Neural cell (in vitro differentiated cells): ENCODE measurements at regions not wholly inside any gene's neighbourhood (a gene's known extent, or its start where the extent isn't known, plus 50 kb on each side); places are given as distances from the start of the nearest gene placed in this dataset.

Experiments
- H2AFZ ChIP-seq: fragments of 200-600, 300-800 bp; sonication (generic), shearing (Covaris generic); 2 replicates; pipeline ENCODE4 v1.6.0; 2014; ENCODE audit warnings: low read depth, mild to moderate bottlenecking, antibody characterized with exemption, low read length, moderate library complexity
- H3F3A ChIP-seq: fragments of 200-600 bp; shearing (Covaris generic); 2 replicates; pipeline ENCODE4 v1.6.1; 2016; ENCODE audit warnings: mild to moderate bottlenecking, moderate library complexity, mixed read lengths, antibody characterized with exemption, low read length; ENCODE audit not compliant: insufficient read depth, poor library complexity, severe bottlenecking
- H3K27ac ChIP-seq: fragments of 200-600, 300-800 bp; sonication (generic), shearing (Covaris generic); 2 replicates; pipeline ENCODE4 v1.5.1; 2014; ENCODE audit warnings: mild to moderate bottlenecking, low read length, moderate library complexity
- H3K27me3 ChIP-seq: fragments of 300-800, 200-600 bp; sonication (generic), shearing (Covaris generic); 2 replicates; pipeline ENCODE4 v1.6.0; 2014; ENCODE audit warnings: mild to moderate bottlenecking, low read depth, low read length, moderate library complexity; ENCODE audit not compliant: insufficient read depth
- H3K36me3 ChIP-seq: fragments of 300-800, 200-600 bp; sonication (generic), shearing (Covaris generic); 2 replicates; pipeline ENCODE4 v1.5.1; 2014; ENCODE audit warnings: mild to moderate bottlenecking, antibody characterized with exemption, low read length, moderate library complexity; ENCODE audit not compliant: insufficient read depth
- H3K4me2 ChIP-seq: fragments of 300-800, 200-600 bp; sonication (generic), shearing (Covaris generic); 2 replicates; pipeline ENCODE4 v1.6.0; 2014; ENCODE audit warnings: mild to moderate bottlenecking, low read length
- H3K4me3 ChIP-seq: fragments of 300-800, 200-600 bp; sonication (generic), shearing (Covaris generic); 2 replicates; pipeline ENCODE4 v1.5.1; 2014; ENCODE audit warnings: mild to moderate bottlenecking, low read length, moderate library complexity
- H3K79me2 ChIP-seq: fragments of 200-600 bp; shearing (Covaris generic); replicated peaks from 2 replicates; pipeline ENCODE4 v1.6.0; 2014; ENCODE audit warnings: mild to moderate bottlenecking, low read length, moderate library complexity; ENCODE audit not compliant: insufficient read depth
- H3K9ac ChIP-seq: fragments of 300-800, 200-600 bp; sonication (generic), shearing (Covaris generic); 2 replicates; pipeline ENCODE4 v1.6.1; 2016; ENCODE audit warnings: mild to moderate bottlenecking, low read length, mixed read lengths
- H3K9me2 ChIP-seq: fragments of 200-600 bp; shearing (Covaris generic); 2 replicates; pipeline ENCODE4 v1.6.1; 2016; ENCODE audit warnings: mild to moderate bottlenecking, low read length, mixed read lengths; ENCODE audit not compliant: insufficient read depth
- H3K9me3 ChIP-seq: fragments of 200-600, 300-800 bp; sonication (generic), shearing (Covaris generic); 2 replicates; pipeline ENCODE4 v1.6.1; 2016; ENCODE audit warnings: mild to moderate bottlenecking, mixed run types, low read length, moderate library complexity, mixed read lengths
- H4K20me1 ChIP-seq: fragments of 200-600 bp; shearing (Covaris generic); 2 replicates; pipeline ENCODE4 v1.6.1; 2016; ENCODE audit warnings: mild to moderate bottlenecking, mixed run types; ENCODE audit not compliant: insufficient read depth
- EP300 ChIP-seq: fragments of 450-650 bp; conservative IDR thresholded peaks from 2 replicates; pipeline ENCODE4 v1.6.1; 2014; ENCODE audit warnings: antibody characterized with exemption, mild to moderate bottlenecking, moderate library complexity; ENCODE audit not compliant: poor library complexity, severe bottlenecking
- EZH2 ChIP-seq: fragments of 200-600, 300-800 bp; shearing (Covaris generic), sonication (generic); IDR thresholded peaks from 2 replicates; pipeline ENCODE4 v1.6.1; 2014; ENCODE audit warnings: antibody characterized with exemption, low read length, borderline replicate concordance, mild to moderate bottlenecking; ENCODE audit not compliant: insufficient read depth, poor library complexity, severe bottlenecking
- MXI1 ChIP-seq: fragments of 450-650 bp; conservative IDR thresholded peaks from 2 replicates; pipeline ENCODE4 v1.6.1; 2014; ENCODE audit warnings: antibody characterized with exemption, mild to moderate bottlenecking; ENCODE audit not compliant: poor library complexity, severe bottlenecking
- POLR2AphosphoS5 ChIP-seq: IDR thresholded peaks from 2 replicates; pipeline ENCODE4 v1.6.1; 2012
- RAD21 ChIP-seq: fragments of 450-650 bp; conservative IDR thresholded peaks from 2 replicates; pipeline ENCODE4 v1.6.1; 2014; ENCODE audit warnings: antibody characterized with exemption, mild to moderate bottlenecking, moderate library complexity
- SMC3 ChIP-seq: fragments of 450-650 bp; conservative IDR thresholded peaks from 2 replicates; pipeline ENCODE4 v1.6.1; 2014; ENCODE audit warnings: antibody characterized with exemption, mild to moderate bottlenecking, moderate library complexity; ENCODE audit not compliant: poor library complexity
- TAF1 ChIP-seq: IDR thresholded peaks from 2 replicates; pipeline ENCODE4 v1.6.1; 2012; ENCODE audit warnings: low read depth
- TF ChIP-seq, protein P1 (sequence below): IDR thresholded peaks from 2 replicates; pipeline ENCODE4 v1.6.1; 2012; ENCODE audit warnings: borderline replicate concordance
- TF ChIP-seq, protein P2 (sequence below): fragments of 450-650 bp; IDR thresholded peaks from 2 replicates; pipeline ENCODE4 v1.5.1; 2014; ENCODE audit warnings: antibody characterized with exemption, mild to moderate bottlenecking, moderate library complexity; ENCODE audit not compliant: poor library complexity, severe bottlenecking

DNA sequence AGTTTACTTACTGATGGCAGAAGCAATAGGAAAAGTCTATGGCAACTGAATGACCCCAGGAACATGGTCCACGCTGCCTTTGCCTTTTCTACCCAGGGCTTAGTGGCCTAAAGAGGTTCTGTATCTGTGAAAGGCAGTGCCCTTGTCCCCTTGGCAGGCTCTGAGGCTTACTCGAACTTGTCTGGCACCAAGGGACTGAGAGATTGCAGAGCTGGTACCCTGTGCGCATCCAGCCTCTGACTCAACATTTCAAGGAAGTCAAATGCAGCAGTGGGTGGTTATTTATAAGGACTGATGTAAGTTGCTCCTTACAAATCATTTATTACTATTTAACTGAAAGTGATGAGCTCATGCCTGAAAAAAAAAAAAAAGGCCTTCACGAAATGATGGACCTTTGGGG is 299.9 kb upstream of the MYOCD start:
- no peak overlapping the region for H3K27ac ChIP-seq
- H3K9ac ChIP-seq, result no peak overlapping the region
- no peaks in the 10 kb centered on the region for H3K36me3 ChIP-seq
- no peaks in the 10 kb centered on the region for H3K9me3 ChIP-seq
- no peak overlapping the region for H3K4me2 ChIP-seq
- no peak overlapping the region for H2AFZ ChIP-seq
- H3K79me2 ChIP-seq, result no peaks in the 10 kb centered on the region
- TF ChIP-seq, protein P1, sequence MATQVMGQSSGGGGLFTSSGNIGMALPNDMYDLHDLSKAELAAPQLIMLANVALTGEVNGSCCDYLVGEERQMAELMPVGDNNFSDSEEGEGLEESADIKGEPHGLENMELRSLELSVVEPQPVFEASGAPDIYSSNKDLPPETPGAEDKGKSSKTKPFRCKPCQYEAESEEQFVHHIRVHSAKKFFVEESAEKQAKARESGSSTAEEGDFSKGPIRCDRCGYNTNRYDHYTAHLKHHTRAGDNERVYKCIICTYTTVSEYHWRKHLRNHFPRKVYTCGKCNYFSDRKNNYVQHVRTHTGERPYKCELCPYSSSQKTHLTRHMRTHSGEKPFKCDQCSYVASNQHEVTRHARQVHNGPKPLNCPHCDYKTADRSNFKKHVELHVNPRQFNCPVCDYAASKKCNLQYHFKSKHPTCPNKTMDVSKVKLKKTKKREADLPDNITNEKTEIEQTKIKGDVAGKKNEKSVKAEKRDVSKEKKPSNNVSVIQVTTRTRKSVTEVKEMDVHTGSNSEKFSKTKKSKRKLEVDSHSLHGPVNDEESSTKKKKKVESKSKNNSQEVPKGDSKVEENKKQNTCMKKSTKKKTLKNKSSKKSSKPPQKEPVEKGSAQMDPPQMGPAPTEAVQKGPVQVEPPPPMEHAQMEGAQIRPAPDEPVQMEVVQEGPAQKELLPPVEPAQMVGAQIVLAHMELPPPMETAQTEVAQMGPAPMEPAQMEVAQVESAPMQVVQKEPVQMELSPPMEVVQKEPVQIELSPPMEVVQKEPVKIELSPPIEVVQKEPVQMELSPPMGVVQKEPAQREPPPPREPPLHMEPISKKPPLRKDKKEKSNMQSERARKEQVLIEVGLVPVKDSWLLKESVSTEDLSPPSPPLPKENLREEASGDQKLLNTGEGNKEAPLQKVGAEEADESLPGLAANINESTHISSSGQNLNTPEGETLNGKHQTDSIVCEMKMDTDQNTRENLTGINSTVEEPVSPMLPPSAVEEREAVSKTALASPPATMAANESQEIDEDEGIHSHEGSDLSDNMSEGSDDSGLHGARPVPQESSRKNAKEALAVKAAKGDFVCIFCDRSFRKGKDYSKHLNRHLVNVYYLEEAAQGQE, result no peak
- TF ChIP-seq POLR2AphosphoS5, result no peak
- TF ChIP-seq EP300, result no peak
- no peak for TF ChIP-seq SMC3
- TF ChIP-seq MXI1, result no peak
- TF ChIP-seq RAD21, result no peak
- no peak for TF ChIP-seq TAF1
- TF ChIP-seq EZH2, result no peak
- TF ChIP-seq, protein P2, sequence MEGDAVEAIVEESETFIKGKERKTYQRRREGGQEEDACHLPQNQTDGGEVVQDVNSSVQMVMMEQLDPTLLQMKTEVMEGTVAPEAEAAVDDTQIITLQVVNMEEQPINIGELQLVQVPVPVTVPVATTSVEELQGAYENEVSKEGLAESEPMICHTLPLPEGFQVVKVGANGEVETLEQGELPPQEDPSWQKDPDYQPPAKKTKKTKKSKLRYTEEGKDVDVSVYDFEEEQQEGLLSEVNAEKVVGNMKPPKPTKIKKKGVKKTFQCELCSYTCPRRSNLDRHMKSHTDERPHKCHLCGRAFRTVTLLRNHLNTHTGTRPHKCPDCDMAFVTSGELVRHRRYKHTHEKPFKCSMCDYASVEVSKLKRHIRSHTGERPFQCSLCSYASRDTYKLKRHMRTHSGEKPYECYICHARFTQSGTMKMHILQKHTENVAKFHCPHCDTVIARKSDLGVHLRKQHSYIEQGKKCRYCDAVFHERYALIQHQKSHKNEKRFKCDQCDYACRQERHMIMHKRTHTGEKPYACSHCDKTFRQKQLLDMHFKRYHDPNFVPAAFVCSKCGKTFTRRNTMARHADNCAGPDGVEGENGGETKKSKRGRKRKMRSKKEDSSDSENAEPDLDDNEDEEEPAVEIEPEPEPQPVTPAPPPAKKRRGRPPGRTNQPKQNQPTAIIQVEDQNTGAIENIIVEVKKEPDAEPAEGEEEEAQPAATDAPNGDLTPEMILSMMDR, result no peak
- no peak overlapping the region for H3K4me3 ChIP-seq
- no peaks in the 10 kb centered on the region for H3K9me2 ChIP-seq
- no peaks in the 10 kb centered on the region for H4K20me1 ChIP-seq
- H3F3A ChIP-seq, result no peaks in the 10 kb centered on the region
- no peaks in the 10 kb centered on the region for H3K27me3 ChIP-seq

DNA sequence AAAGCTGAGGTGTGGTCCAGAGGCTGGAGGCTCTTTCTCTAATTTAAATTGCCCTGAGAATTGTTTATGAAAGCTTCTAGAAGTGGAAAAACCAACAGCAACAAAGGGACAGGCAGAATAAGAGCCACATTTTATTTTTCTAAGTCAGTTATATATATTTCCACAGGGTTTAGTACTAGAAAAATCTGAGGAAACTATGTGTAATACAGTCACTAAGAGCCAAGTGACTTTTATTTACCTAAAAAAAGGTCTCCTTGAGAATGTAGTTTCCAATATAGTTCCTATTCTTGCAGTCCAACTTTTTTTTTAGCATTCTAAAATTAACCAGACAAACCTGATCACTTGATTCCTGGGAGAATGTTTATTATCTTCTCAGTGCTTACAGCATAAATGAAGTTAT is 296.6 kb upstream of the MYOCD start:
- Histone ChIP-seq H3K27ac (no peak overlapping the region), H3K36me3 (no peaks in the 10 kb centered on the region), H4K20me1 (no peaks in the 10 kb centered on the region), H3K79me2 (no peaks in the 10 kb centered on the region), H3F3A (no peaks in the 10 kb centered on the region), H2AFZ (no peak overlapping the region), H3K27me3 (no peaks in the 10 kb centered on the region), H3K4me2 (no peak overlapping the region), H3K9me3 (no peaks in the 10 kb centered on the region), H3K9me2 (no peaks in the 10 kb centered on the region), H3K4me3 (no peak overlapping the region), H3K9ac (no peak overlapping the region)
- TF ChIP-seq MXI1 (no peak), EP300 (no peak), SMC3 (no peak), POLR2AphosphoS5 (no peak), TAF1 (no peak), EZH2 (no peak), RAD21 (no peak)
- TF ChIP-seq, protein P2, result no peak
- TF ChIP-seq, protein P1, result no peak
